KMS-11 (cell line): ENCODE measurements at regions not wholly inside any gene's neighbourhood (a gene's known extent, or its start where the extent isn't known, plus 50 kb on each side); places are given as distances from the start of the nearest gene placed in this dataset.

Experiments
- H2AFZ ChIP-seq: fragments of 200-600 bp; sonication (generic); 2 replicates; pipeline ENCODE4 v1.6.1; 2016; ENCODE audit warnings: antibody characterized with exemption, mixed run types, low read depth
- H3K27ac ChIP-seq: fragments of 200-600 bp; sonication (generic); 2 replicates; pipeline ENCODE4 v1.6.1; 2016; ENCODE audit warnings: mild to moderate bottlenecking, mixed run types
- H3K27me3 ChIP-seq: fragments of 200-600 bp; sonication (generic); 2 replicates; pipeline ENCODE4 v1.6.1; 2017; ENCODE audit warnings: mild to moderate bottlenecking, low read depth, mixed run types, moderate library complexity; ENCODE audit not compliant: insufficient read depth
- H3K36me3 ChIP-seq: fragments of 200-600 bp; sonication (generic); 2 replicates; pipeline ENCODE4 v1.6.1; 2017; ENCODE audit warnings: mild to moderate bottlenecking, mixed run types; ENCODE audit not compliant: insufficient read depth
- H3K4me1 ChIP-seq: fragments of 200-600 bp; sonication (generic); 2 replicates; pipeline ENCODE4 v1.6.1; 2016; ENCODE audit warnings: mild to moderate bottlenecking, low read depth, mixed run types; ENCODE audit not compliant: poor library complexity, severe bottlenecking
- H3K4me2 ChIP-seq: fragments of 200-600 bp; sonication (generic); 2 replicates; pipeline ENCODE4 v1.7.0; 2016; ENCODE audit warnings: mild to moderate bottlenecking, mixed run types
- H3K4me3 ChIP-seq: fragments of 200-600 bp; sonication (generic); IDR thresholded peaks from 2 replicates; pipeline ENCODE4 v1.6.1; 2017; ENCODE audit warnings: low read depth, low read length, mixed read lengths; ENCODE audit not compliant: insufficient read depth
- H3K79me2 ChIP-seq: fragments of 200-600 bp; sonication (generic); 2 replicates; pipeline ENCODE4 v1.6.1; 2016; ENCODE audit warnings: low read depth, mixed run types; ENCODE audit not compliant: insufficient read depth
- H3K9ac ChIP-seq: fragments of 200-600 bp; sonication (generic); 2 replicates; pipeline ENCODE4 v1.6.1; 2016; ENCODE audit warnings: mild to moderate bottlenecking, mixed run types
- H4K20me1 ChIP-seq: fragments of 200-600 bp; sonication (generic); 2 replicates; pipeline ENCODE4 v1.6.1; 2016; ENCODE audit warnings: mild to moderate bottlenecking, mixed run types; ENCODE audit not compliant: insufficient read depth
- CTCF ChIP-seq: fragments of 200-600 bp; sonication (generic); conservative IDR thresholded peaks from 2 replicates; pipeline ENCODE4 v1.6.1; 2017; ENCODE audit warnings: low read depth, mild to moderate bottlenecking, antibody characterized with exemption, low read length, moderate library complexity, mixed read lengths

- no peak for TF ChIP-seq CTCF
- no peaks in the 10 kb centered on the region for H3K4me1 ChIP-seq
- no peak overlapping the region for H3K4me3 ChIP-seq
- no peak overlapping the region for H2AFZ ChIP-seq
- H3K36me3 ChIP-seq, result no peaks in the 10 kb centered on the region
- no peaks in the 10 kb centered on the region for H4K20me1 ChIP-seq
- no peak overlapping the region for H3K9ac ChIP-seq
- H3K27ac ChIP-seq, result no peak overlapping the region
- no peaks in the 10 kb centered on the region for H3K79me2 ChIP-seq
- H3K4me2 ChIP-seq, result no peak overlapping the region
- H3K27me3 ChIP-seq, result no peaks in the 10 kb centered on the region
These were observed 97.5 kb upstream of the MYLIP start for GRCh38 chr6:16031278-16031981.

GRCh38 chr6:16028966-16029365 lies 99.9 kb upstream of the MYLIP start:
- Histone ChIP-seq H3K36me3 (no peaks in the 10 kb centered on the region), H2AFZ (no peak overlapping the region), H3K27me3 (no peaks in the 10 kb centered on the region), H3K4me3 (no peak overlapping the region), H3K9ac (no peak overlapping the region), H3K79me2 (no peaks in the 10 kb centered on the region), H4K20me1 (no peaks in the 10 kb centered on the region), H3K4me2 (no peak overlapping the region), H3K4me1 (no peaks in the 10 kb centered on the region), H3K27ac (no peak overlapping the region)
- no peak for TF ChIP-seq CTCF

GRCh38 chr6:16020259-16020658 lies 108.6 kb upstream of the MYLIP start:
- H3K4me3 ChIP-seq, result no peak overlapping the region
- no peak overlapping the region for H3K4me2 ChIP-seq
- no peak overlapping the region for H3K9ac ChIP-seq
- H3K27me3 ChIP-seq, result no peaks in the 10 kb centered on the region
- H3K36me3 ChIP-seq, result no peaks in the 10 kb centered on the region
- no peak for TF ChIP-seq CTCF
- no peaks in the 10 kb centered on the region for H4K20me1 ChIP-seq
- no peak overlapping the region for H2AFZ ChIP-seq
- H3K27ac ChIP-seq, result no peak overlapping the region
- H3K79me2 ChIP-seq, result no peaks in the 10 kb centered on the region
- H3K4me1 ChIP-seq, result no peaks in the 10 kb centered on the region

- H3K4me2 ChIP-seq, result no peak overlapping the region
- H3K4me1 ChIP-seq, result no peaks in the 10 kb centered on the region
- H4K20me1 ChIP-seq, result no peaks in the 10 kb centered on the region
- H3K79me2 ChIP-seq, result no peaks in the 10 kb centered on the region
- no peak overlapping the region for H2AFZ ChIP-seq
- H3K4me3 ChIP-seq, result no peak overlapping the region
- H3K9ac ChIP-seq, result no peak overlapping the region
- H3K27ac ChIP-seq, result no peak overlapping the region
- TF ChIP-seq CTCF, result no peak
- H3K36me3 ChIP-seq, result no peaks in the 10 kb centered on the region
- no peaks in the 10 kb centered on the region for H3K27me3 ChIP-seq
These were observed 109.4 kb upstream of the MYLIP start for GRCh38 chr6:16019462-16019861.
